WI38 (cell line): ENCODE measurements at regions not wholly inside any gene's neighbourhood (a gene's known extent, or its start where the extent isn't known, plus 50 kb on each side); places are given as distances from the start of the nearest gene placed in this dataset.

Experiments
- H3K4me3 ChIP-seq: 2 replicates; pipeline ENCODE4 v1.5.1; 2011; ENCODE audit warnings: low read depth, mild to moderate bottlenecking, control low read depth, low read length
- TF ChIP-seq, protein P1 (sequence below): IDR thresholded peaks from 2 replicates; pipeline ENCODE4 v1.5.1; 2012; ENCODE audit warnings: low read depth, mild to moderate bottlenecking, control low read depth, low read length

DNA sequence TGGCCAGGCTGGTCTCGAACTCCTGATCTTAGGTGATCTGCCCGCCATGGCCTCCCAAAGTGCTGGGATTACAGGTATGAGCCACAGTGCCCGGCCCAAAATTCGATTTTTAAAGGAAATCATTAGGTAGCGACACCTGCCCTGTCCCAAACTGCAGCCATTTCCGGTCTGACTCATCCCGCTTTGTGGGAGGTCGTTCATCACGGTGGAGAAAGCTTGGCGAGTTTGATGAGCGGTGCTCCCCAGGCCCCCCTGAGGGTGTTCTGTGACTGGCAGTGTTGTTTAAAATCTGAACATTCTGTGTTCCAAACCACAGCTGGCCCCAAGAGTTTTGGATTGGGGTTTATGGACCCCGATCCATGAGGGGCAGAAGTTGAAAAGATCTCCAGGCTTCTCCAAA lies 53.0 kb upstream of the GLI2 start:
- H3K4me3 ChIP-seq: no peak overlapping the region
- TF ChIP-seq, protein P1, sequence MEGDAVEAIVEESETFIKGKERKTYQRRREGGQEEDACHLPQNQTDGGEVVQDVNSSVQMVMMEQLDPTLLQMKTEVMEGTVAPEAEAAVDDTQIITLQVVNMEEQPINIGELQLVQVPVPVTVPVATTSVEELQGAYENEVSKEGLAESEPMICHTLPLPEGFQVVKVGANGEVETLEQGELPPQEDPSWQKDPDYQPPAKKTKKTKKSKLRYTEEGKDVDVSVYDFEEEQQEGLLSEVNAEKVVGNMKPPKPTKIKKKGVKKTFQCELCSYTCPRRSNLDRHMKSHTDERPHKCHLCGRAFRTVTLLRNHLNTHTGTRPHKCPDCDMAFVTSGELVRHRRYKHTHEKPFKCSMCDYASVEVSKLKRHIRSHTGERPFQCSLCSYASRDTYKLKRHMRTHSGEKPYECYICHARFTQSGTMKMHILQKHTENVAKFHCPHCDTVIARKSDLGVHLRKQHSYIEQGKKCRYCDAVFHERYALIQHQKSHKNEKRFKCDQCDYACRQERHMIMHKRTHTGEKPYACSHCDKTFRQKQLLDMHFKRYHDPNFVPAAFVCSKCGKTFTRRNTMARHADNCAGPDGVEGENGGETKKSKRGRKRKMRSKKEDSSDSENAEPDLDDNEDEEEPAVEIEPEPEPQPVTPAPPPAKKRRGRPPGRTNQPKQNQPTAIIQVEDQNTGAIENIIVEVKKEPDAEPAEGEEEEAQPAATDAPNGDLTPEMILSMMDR: no peak

DNA sequence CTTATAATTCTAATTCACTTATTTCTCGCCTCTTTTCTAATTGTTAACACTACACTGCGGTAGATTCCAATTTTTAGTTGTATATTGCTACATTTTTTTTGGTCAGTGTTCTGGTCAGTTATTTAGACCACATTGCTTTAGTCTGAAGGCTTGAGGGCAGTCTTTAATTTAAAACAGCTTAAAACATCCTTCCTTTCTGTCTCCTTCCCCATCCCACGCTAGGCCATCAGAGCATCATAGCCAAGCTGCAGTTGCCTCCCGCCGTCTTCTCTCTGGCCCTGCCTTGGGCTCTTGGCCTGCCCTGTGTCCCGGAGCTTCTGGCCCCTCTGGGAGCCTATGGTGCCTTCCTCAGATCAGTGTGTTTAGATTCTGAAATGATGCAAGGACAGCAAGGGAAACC lies 52.6 kb upstream of the GLI2 start:
- no peak overlapping the region for H3K4me3 ChIP-seq
- TF ChIP-seq, protein P1: no peak

DNA sequence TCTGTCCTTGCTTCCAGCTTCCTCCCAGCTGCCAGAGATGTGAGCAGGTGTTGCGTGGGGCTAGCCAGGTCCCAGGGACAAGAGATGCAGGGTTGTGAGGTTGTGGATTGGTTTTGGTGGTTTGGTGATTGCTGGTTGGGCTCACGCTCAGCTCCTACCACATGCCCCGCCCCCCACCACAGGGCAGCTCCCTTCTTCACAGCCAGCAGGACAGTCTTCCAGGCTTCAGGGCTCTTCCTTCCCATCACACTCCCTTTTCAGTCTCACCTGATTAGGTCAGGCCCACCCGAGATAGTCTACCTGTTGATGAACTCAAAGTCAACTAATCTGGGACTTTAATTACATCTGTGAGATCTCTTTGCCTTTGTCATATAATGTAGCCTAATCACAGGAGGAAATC lies 52.0 kb upstream of the GLI2 start:
- H3K4me3 ChIP-seq: no peak overlapping the region
- TF ChIP-seq, protein P1: no peak

DNA sequence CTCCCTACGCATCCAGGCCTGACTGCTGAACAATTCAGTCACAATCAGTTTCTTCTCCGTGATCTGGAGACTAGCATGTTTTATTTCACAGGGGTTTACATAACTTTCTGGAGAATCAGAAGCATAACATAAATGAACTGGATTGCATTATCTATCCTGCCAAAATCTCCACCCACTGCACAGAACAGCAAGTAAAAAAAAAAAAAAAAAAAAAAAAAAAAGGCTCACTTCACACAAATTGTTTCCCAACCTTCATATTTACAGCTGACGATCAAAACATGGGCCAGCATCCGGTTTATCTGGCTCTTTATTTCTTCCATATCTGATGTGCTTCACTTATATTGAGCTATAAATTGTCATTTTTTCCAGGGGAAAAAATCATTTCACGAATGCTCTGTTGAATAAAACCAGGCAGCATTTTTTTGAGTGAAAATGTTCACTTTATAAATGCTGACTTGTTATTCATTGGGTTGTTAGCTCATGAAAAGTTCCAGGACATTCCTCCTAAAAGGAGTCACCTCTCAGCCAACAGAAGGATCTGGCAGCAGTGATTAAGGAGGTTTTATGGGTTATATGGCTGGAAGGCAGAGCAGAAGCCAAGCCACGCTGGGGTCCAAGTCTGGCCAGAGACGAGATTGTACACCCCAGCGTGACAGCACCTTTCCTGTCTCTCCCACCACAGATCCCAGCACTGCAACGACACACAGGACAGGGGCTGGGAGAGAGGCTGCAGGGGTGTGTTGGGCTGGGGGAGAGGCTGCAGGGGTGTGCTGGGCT lies 51.2 kb upstream of the GLI2 start:
- H3K4me3 ChIP-seq: no peak overlapping the region
- TF ChIP-seq, protein P1: no peak

DNA sequence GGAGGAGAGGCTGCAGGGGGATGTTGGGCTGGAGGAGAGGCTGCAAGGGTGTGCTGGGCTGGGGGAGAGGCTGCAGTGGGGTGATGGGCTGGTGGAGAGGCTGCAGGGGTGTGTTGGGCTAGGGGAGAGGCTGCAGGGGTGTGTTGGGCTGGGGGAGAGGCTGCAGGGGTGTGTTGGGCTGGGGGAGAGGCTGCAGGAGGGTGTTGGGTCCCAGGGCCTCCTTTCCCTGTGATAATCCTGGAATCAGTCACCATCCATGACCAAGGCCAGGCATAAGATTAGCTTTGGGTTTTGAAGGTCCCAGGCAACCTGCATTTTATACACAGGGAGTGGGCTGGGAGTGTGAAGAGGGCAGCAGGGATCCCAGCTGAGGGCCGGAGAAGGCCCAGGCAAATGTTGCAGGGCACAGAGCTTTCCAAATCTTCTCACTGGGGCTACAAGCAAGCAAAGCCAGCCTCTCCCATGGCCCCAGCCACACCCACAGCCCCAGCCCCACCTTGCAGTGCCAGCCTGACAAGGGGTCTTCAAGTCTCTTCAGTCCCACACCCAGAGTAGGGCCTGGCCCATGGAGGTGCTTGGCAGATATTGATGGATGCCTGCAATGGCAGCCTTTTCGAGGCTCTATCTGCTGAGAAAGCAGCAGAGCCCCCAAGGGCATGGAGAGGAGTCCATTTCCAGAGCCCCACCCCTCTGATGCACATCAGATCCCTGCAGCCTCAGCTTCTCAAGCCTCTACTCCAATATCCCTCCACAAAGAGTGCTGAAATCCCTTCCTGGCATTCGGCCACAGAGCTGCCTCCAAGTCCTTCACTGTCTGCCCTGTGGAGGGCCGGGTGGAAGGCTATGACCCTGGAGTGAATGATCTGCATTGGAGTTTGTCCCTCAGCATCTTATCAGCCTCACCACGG lies 50.3 kb upstream of the GLI2 start:
- TF ChIP-seq, protein P1: no peak
- H3K4me3 ChIP-seq: no peak overlapping the region
